GM19463 (cell line): ENCODE measurements at regions not wholly inside any gene's neighbourhood (a gene's known extent, or its start where the extent isn't known, plus 50 kb on each side); places are given as distances from the start of the nearest gene placed in this dataset.
"Not testable (repeated sequence)": the region's sequence is repeated elsewhere in the genome, so short reads cannot be mapped to it uniquely, and the experiment has no call there.

Experiments used
- ATAC-seq: cut with Tn5 transposase; IDR thresholded peaks from one replicate; pipeline ENCODE4 v1.9.1; 2021; ENCODE audit warnings: mild to moderate bottlenecking, moderate library complexity; ENCODE audit not compliant: unreplicated experiment

DNA sequence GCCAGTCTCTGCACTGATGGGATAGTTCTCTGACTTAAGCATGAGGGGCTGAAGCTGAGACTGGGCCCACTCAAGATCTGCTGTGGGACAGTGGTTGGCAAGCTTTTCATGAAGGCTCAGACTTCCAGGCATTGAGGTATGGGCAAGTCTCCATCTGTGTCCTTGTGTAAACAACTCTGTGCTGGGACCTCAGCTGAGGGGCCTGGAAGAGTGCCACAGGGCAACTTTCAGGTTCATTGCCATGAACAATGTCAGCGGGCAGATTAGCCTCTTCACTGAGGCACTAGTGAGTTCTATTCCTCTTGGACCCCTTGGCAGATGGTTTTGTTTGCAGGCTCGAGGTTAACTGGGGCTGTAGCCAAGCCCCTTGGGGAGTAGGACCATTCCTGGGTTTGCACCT is 127.1 kb downstream of the MRPS30 start:
- ATAC-seq: no peak

DNA sequence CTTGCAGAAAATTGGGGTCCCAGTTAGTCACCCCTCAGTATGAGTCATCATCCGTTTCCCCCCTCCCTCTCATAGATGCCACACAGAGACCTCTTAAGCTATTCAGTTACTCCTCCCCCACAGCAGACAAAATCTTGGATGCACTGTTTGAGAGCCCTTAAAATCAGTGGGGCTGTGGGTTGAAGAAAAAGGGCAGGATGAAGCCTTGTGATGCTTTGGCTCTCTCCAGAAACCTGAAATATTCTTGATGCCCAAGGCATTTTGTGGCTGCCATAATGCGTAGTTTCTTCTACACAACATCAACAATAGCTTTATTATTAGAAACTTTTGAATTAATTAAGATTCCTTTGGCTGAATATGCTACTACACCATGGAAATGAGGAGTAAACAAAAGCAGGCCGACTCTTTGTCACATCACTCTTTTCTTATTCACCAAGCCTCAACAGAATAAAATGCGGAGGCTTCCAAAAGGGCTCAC is 133.8 kb downstream of the MRPS30 start:
- ATAC-seq: no peak

DNA sequence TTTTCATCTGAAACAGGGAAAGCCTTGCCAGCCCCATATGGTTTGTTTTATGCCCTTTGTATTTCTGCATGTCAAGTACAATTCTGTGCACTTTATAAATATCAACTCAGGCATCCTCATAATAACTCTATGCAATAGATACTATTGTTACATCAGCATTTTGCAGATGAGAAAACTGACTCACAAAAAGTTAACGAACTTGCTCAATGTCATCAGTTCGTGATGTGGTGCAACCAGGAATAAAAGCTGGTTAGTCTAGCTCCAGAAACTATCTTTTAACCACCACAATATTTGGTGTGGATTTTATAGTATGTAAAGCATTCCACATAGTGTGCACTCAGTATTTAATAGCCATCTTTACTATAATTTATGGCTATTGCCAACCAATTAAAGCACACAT is 134.9 kb downstream of the MRPS30 start:
- ATAC-seq: no peak

DNA sequence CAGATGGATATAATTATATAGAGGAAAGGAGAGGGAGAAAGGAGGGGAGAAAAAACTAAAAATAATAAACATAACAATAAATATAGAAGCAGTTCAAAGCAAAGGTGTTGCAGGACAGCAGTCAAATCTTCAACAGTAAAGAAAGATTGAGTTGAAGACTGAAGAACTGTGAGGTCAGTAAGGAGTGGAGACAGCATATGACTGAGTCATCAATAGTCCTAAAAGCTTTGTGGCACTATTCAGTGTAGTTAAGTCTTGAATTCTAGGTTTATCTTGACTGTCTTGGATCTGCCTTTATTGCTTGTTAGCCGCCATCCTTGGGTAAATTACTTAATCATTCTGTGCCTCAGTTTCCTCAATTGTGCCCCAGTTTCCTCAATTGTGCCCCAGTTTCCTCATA is 137.0 kb downstream of the MRPS30 start:
- ATAC-seq: no peak

DNA sequence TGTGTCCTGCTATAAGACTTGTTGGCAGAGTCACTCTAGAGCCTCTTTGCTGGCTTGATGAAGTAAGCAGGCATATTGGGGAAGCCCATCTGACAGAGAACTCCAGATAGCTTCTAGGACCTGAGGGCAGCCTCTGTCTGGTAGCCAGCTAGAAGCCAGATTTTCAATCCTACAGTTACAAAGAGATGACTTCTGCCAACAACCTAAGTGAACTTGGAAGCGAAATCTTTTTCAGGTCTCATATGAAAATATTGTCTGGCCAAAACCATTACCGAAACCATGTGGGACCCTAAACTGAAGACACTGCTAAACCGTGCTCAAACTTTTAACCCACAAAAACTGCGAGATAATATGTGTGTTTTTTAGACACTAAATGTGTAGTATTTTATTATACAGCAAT is 140.9 kb downstream of the MRPS30 start:
- ATAC-seq: no peak

DNA sequence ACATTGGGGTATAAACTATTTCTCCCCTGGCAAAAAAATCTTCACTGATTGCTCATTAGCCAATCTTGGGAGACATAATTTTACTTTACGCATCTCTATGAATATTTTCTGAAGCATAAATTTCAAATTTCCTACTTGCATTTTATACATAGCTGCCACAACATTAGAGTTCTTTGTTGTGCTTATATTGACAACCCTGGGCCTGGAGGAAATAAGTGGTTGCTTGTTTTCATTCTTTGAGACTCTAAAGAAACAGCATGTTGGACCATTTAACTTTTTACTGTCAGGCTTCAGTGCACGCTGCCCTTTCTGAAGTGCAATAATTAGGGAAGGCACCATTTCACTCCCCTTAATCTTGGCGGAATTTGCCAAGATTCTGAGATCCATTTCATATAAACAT is 142.6 kb downstream of the MRPS30 start:
- no peak for ATAC-seq

DNA sequence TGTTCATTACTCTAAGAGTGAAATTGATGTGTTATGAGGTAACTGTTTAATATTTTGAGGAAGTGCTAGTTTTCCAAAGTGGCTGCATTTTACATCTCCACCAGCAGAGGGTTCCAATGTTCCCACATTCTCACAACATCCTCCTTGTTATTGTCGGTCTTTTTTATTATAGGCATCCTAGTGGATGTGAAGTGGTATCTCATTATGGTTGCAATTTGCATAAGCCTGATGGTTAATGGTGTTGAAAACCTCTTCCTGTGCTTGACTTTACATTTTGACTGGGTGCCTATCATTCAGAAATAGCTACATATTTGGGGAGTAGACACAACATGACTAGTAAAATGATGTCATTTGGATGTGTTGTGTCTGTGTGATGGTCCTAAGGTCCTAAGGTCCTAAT is 143.6 kb downstream of the MRPS30 start:
- peak; percentile 76 for ATAC-seq

DNA sequence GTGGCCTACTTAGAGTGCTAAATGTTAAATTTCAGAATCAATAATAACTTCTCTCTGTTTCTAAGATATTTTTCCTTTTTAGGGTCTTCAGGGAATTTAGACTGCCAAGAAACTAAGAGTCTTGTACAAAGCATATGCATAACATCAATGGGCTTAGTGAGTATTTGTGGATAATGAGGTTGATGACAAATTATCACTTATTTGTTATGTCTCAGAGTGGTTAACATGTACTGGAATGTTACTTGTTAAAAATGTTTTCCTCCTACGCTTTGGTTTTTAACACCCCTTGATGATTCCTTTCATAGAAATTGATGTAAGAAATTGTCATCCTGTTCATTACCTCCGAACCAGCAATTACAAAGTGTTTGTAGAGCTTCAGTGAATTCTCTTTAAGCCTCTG is 144.3 kb downstream of the MRPS30 start:
- ATAC-seq: no peak

DNA sequence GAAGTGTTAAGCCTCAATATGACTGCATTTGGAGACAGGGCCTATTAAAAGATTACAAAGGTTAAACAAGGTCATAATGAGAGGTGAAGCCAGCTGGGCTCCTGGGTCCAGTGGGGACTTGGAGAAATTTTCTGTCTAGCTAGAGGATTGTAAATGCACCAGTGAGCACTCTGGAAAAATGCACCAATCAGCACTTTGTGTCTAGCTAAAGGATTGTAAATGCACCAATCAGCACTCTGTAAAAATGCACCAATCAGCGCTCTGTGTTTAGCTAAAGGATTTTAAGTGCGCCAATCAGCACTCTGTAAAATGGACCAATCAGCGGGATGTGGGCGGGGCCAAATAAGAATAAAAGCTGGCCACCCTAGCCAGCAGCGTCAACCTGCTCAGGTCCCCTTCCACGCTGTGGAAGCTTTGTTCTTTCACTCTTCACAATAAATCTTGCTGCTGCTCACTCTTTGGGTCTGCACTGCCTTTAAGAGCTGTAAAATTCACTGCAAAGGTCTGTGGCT is 150.3 kb downstream of the MRPS30 start:
- not testable (repeated sequence) for ATAC-seq

DNA sequence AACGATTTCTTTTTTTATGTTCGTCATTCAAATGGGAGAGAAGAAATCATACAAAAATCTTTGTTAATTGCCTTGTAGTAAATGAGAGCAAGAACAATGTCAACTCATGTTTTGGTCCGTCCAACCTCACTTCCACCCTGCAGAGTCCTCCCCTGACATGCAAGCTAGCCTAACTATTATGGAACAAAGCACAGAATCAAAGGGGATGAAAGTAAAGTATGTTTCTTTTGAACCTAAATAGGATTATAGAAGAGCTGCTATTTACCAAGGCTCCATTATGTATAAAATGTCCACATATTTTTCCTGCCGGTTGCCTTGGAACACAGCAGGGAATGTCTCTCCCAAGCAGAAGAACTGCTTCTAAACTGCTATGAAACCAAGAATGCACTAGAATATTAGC is 161.1 kb downstream of the MRPS30 start:
- ATAC-seq: no peak

DNA sequence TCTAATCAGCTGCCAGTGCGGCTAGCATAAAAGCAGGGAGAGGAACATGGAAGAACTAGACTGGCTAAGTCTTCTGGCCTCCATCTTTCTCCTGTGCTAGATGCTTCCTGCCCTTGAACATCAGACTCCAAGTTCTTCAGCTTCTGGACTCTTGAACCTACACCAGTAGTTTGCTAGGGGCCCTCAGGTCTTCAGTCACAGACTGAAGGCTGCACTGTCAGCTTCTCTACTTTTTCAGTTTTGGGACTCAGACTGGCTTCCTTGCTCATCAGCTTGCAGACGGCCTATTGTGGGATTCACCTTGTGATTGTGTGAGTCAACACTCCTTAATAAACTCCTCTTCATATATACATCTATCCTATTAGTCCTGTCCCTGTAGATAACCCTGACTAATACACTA is 162.2 kb downstream of the MRPS30 start:
- not testable (repeated sequence) for ATAC-seq

DNA sequence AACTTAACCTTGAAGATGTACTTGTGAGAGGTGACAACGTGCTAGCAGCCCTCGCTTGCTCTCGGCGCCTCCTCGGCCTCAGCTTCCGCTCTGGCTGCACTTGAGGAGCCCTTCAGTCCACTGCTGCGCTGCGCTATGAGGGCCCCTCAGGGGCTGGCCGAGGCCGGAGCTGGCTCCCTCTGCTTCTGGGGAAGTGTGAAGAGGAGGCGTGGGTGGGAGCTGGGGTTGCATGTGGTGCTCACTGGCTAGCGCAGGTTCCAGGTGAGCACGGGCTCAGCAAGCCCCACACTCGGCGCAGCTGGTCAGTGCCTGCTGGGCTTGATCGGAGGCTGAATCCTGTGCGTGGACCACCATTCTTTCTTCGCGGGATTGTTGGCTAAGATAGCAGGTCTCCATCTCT is 166.1 kb downstream of the MRPS30 start:
- no peak for ATAC-seq

DNA sequence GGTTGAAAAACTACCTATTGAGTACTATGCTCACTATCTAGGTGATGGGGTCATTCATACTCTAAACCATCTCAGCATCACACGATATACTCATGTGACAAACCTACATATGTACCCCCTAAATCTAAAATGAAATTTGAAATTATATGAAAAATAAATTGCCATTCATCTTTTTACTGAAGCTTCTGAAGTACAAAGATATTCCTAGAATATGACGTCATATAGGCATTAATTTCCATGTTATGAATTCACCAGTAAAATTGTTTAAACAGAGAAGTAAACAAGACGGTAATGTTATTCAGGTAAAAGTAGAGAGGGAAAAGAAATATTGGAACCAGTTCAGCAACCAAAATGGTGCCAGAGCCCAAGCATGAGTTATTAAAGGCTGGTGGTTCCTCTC is 173.0 kb downstream of the MRPS30 start:
- no peak for ATAC-seq

DNA sequence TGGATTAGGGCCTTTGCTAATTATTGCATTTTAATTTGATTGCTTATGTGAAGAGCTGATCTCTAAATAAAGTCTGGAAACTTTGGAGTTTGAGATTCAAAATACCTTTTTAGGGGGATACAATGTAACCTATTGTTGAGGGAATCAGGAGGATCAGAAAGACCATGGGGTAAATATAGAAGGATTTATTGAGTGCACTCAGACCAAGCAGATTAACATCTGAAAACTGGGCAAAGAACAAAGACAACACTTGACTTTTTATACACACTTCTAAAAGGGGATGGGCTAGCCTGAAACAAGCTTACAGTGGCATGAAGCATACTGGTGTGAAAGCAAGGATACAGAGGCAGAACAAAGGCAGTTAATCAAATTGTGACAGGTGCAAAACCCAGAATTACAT is 174.3 kb downstream of the MRPS30 start:
- ATAC-seq: no peak

DNA sequence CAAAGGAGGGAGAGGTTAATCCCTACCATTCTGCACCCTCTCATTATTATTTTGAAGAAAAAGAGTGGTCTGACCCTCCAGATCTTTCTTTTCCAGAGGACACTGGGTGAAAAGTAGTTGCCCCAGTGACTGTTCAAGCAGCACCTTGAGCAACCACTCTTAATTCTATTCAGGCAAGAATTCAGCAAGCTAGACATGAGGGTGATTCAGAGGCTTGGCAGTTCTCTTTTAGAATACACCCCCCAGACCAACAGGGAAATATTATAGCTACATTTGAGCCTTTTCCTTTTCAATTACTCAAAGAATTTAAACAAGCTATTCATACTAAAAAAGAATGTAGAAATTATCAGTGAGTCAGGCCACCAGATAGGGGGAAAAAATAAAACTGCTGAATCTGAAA is 178.3 kb downstream of the MRPS30 start:
- no peak for ATAC-seq

DNA sequence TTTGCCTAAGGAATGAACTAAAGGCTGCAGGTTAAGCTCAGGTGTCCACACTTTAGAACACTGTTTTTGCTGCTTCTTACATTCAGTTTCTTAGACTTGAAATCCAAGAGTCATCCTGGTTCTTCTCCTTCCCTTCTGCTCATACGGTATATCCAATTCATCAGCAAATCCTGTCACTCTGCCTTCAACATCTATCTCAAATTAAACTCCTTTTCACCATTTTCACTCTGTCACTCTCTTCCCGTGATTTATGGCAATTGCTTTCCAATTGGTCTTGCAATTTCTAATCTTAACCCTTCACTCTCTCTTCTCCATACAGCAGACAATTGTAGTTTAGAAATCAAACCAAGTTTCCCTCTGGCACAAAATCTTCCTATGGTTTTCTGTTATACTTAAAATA is 182.9 kb downstream of the MRPS30 start:
- no peak for ATAC-seq

DNA sequence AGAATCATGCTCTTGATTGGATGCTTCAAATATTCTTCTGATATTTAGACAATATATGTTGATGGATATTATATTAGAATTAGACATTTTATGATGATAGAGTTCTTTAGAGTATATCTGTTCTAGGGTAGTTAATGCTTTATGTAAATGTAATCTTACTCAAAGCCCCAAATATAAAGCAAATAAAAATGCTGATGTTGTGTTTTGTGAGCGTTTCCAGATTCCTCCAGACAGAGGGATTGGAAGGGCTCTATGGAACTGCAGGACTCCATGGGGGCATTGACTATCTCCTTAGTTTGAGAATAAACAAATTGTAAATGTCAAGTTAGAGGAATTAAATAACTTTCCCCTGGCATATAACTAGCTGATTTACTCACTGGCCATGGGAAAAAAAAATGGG is 184.5 kb downstream of the MRPS30 start:
- no peak for ATAC-seq

DNA sequence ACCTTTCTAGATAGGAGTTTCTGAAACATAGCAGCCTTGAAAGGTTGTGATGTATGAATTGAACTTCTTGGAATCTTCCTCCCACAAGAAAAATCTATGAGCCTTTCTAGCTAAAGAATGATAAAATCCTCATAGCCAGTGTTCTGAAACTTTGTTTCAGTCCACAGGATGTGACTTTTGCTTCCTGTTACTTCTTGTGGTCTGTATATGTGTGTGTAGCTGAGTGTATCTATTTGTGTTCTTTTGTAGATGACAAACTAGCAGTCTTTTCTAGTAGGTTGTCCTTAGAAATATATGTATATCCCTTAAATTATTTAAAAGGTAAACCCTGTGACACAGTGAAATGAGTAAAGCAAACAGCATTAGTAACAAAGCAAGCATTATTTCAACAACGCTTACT is 188.8 kb downstream of the MRPS30 start:
- ATAC-seq: no peak

DNA sequence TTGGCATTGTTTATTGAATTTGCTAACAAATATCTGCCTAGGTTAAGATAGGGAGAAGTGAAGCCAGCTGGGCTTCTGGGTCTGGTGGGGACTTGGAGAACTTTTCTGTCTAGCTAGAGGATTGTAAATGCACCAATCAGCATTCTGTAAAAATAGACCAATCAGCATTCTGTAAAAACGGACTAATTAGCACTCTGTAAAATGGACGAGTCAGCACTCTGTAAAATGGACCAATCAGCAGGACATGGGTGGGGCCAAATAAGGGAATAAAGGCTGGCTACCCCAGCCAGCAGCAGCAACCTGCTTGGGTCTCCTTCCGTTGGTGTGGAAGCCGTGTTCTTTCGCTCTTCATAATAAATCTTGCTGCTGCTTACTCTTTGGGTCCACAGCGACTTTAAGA is 198.4 kb downstream of the MRPS30 start:
- not testable (repeated sequence) for ATAC-seq

DNA sequence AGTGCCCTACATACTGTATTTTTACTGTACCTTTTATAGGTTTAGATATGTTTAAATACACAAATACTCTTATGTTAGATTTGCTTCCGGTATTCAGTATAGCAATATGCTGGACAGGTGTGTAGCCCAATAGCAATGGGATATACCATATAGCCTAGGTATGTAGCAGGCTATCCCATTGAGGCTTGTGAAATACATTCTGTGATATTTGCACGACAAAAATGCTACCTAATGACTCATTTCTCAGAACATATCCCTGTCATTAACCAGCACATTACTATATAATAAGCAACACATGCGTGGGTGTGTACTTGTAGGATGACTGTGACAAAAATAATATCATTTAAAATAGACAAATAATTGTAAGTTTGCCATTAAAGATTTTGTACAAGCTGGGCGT is 208.8 kb downstream of the MRPS30 start:
- no peak for ATAC-seq

DNA sequence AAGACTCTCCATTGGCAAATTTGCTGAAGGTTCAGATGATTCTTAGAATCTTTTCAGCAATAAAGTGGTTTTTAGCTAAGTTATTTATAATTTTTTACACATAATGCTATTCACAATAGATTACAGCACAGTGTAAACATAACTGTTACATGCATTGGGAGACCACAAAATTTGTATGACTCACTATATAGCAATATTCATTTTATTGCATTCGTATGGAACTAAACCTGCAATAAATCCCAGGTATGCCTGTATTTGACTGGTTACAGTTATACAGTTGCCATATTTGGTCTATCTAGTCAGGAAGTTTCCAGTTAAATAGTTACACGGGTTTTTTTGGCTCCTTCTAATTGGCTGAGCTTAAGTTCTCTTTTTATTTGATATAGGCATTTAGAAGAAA is 220.8 kb downstream of the MRPS30 start:
- ATAC-seq: no peak

DNA sequence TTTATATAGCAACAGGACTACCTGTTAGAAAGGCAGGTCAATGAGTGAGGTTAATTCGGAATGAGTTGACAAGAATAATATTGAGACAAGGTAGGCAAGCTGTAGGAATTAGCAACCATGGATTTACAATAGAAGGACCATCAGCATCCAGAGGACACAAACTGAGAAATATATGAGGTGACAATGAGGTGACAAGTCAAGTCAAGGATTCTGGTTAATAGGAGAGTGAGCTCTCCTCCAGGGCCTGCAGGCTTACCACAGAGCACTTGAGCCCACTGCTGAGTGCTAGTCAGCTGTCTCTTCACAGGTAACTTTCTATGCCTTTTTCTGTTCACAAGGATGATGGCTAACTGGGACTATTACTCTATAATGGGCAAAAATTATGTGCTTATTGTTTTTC is 227.2 kb downstream of the MRPS30 start:
- ATAC-seq: no peak

DNA sequence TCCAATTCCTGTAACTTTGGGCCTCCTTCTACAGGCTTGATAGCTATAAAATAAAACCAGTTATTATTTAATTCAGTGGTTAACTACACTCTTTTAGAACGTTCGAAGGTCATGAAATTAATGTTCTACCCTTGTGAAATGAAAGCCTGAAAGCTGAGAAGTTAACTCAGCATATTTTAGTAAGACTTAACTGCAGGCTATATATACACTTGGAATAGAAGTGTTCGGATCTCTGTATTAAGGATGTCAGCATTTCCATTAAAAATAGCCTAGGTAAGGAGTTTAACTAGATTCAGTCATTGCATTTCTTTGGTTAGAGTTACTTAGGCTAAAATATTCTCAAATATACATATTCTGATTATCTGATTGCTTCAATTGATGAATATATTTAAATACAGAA is 229.2 kb downstream of the MRPS30 start:
- ATAC-seq: no peak
